Thoracic aorta (tissue), 2 donors: ENCODE measurements at regions not wholly inside any gene's neighbourhood (a gene's known extent, or its start where the extent isn't known, plus 50 kb on each side); places are given as distances from the start of the nearest gene placed in this dataset.

Experiments
- ATAC-seq: fragments of 150-250 bp; one replicate; pipeline ENCODE4 v1.8.0; 2017; ENCODE audit warnings: low read depth; ENCODE audit not compliant: insufficient number of reproducible peaks, low FRiP score
- DNase-seq: peaks from one replicate; pipeline ENCODE4 v3.0.0-alpha.2; 2020; ENCODE audit warnings: low spot score
- H3K27ac ChIP-seq, 2 donors: fragments of 200-600 bp; sonication (generic); 1 replicate in 1 of 2; 2 replicates in 1 of 2; pipeline ENCODE4 v1.5.1; 2016; ENCODE audit warnings: mild to moderate bottlenecking in 2 of 2, moderate library complexity in 2 of 2
- H3K27me3 ChIP-seq: fragments of 200-600 bp; sonication (generic); replicated peaks from 2 replicates; pipeline ENCODE4 v1.6.0; 2016; ENCODE audit warnings: mild to moderate bottlenecking; ENCODE audit not compliant: insufficient read depth
- H3K36me3 ChIP-seq: fragments of 200-600 bp; sonication (generic); one replicate; pipeline ENCODE4 v1.5.1; 2016
- H3K4me1 ChIP-seq, 2 donors: fragments of 200-600 bp; sonication (generic); 1 replicate in 1 of 2; 2 replicates in 1 of 2; pipeline versions ENCODE4 v1.5.1 to v1.6.0; 2016; ENCODE audit warnings: low read depth in 2 of 2, mild to moderate bottlenecking in 1 of 2; ENCODE audit not compliant: control insufficient read depth in 1 of 2
- H3K4me3 ChIP-seq: fragments of 200-600 bp; sonication (generic); 2 replicates; pipeline ENCODE4 v1.5.1; 2016; ENCODE audit warnings: mild to moderate bottlenecking
- H3K9me3 ChIP-seq: fragments of 200-600 bp; sonication (generic); 2 replicates; pipeline ENCODE4 v1.5.1; 2016
- CTCF ChIP-seq: fragments of 200-600 bp; sonication (generic); IDR thresholded peaks from one replicate; pipeline ENCODE4 v1.5.1; 2019; ENCODE audit warnings: antibody characterized with exemption

- no peak for ATAC-seq
- Histone ChIP-seq H3K27me3 (no peaks in the 10 kb centered on the region), H3K4me1 (peaks cover 0 to 8% of the 10 kb centered on the region in 2 donors), H3K4me3 (no peak overlapping the region), H3K9me3 (no peaks in the 10 kb centered on the region), H3K36me3 (no peaks in the 10 kb centered on the region), H3K27ac (no peak overlapping the region)
- no peak for DNase-seq
- TF ChIP-seq CTCF: no peak
These were observed 183.6 kb upstream of the DLGAP1 start for GRCh38 chr18:4638680-4639079.

DNA sequence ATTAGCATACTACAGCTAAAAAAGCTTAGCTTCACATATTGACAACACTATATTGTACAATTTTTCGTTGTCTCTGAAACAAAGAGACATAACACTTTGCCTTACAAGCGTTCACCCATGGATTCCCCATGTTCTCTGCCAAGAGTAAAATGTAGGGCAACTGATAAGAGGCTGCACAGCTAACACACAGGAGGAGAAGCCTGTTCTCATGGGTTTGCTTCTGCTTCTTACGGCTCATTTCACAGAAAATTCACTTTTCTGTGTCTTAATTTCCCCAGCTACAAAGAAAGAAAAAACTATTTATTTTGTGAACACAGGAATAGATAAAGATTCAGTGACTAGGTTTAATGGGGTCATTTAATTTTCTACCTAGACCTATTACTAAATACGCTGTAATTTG is 182.8 kb upstream of the DLGAP1 start:
- DNase-seq: no peak
- Histone ChIP-seq H3K27me3 (no peaks in the 10 kb centered on the region), H3K27ac (no peak overlapping the region), H3K36me3 (no peaks in the 10 kb centered on the region), H3K4me3 (no peak overlapping the region), H3K9me3 (no peaks in the 10 kb centered on the region), H3K4me1 (peaks cover 0 to 8% of the 10 kb centered on the region in 2 donors)
- no peak for ATAC-seq
- TF ChIP-seq CTCF: no peak

DNA sequence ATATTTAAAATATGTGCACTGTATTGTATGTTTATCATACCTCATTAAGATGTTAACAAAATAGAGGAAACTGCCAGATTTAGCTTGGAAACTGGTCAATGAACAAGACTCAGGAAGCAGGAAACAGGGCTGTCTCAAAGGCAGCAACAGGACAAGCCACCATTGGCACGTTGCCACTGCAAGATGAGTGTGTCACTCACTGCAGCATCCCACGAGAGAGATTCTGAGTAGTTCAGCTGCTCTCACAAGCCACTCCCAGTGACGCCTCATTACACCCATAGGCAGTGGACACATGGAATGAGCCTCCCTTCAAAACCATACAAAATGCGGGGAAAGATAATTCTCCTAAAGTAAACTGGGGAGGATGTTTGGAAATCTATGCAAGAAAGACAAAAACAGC is 181.9 kb upstream of the DLGAP1 start:
- Histone ChIP-seq H3K36me3 (no peaks in the 10 kb centered on the region), H3K27me3 (no peaks in the 10 kb centered on the region), H3K4me1 (peaks cover 0 to 8% of the 10 kb centered on the region in 2 donors), H3K4me3 (no peak overlapping the region), H3K27ac (no peak overlapping the region), H3K9me3 (no peaks in the 10 kb centered on the region)
- TF ChIP-seq CTCF: no peak
- DNase-seq (no peak), ATAC-seq (no peak)

GRCh38 chr18:4631239-4631638 is 176.1 kb upstream of the DLGAP1 start:
- H3K36me3 ChIP-seq: no peaks in the 10 kb centered on the region
- ATAC-seq: no peak
- H3K27me3 ChIP-seq: no peaks in the 10 kb centered on the region
- no peak overlapping the region for H3K4me3 ChIP-seq
- DNase-seq: no peak
- no peak overlapping the region for H3K27ac ChIP-seq
- no peak for TF ChIP-seq CTCF
- no peaks in the 10 kb centered on the region for H3K4me1 ChIP-seq
- H3K9me3 ChIP-seq: no peaks in the 10 kb centered on the region

- DNase-seq: no peak
- no peaks in the 10 kb centered on the region for H3K27me3 ChIP-seq
- no peaks in the 10 kb centered on the region for H3K9me3 ChIP-seq
- no peak for TF ChIP-seq CTCF
- H3K36me3 ChIP-seq: no peaks in the 10 kb centered on the region
- ATAC-seq: no peak
- no peak overlapping the region for H3K27ac ChIP-seq
- H3K4me3 ChIP-seq: no peak overlapping the region
- no peaks in the 10 kb centered on the region for H3K4me1 ChIP-seq
These were observed 150.1 kb upstream of the DLGAP1 start for GRCh38 chr18:4605212-4605611.
